Astrocyte of the spinal cord (primary cell): ENCODE measurements at regions not wholly inside any gene's neighbourhood (a gene's known extent, or its start where the extent isn't known, plus 50 kb on each side); places are given as distances from the start of the nearest gene placed in this dataset.

Experiments
- DNase-seq: peaks from one replicate; pipeline ENCODE4 v3.0.0; 2011; ENCODE audit warnings: low read depth, low spot score
- H3K4me3 ChIP-seq: 2 replicates; pipeline ENCODE4 v1.5.1; 2011; ENCODE audit warnings: low read depth, mild to moderate bottlenecking, low read length, moderate library complexity
- in situ Hi-C: cut with HindIII; loops from 2 replicates; pipeline ENCODE4 v1.10.0; 2017; ENCODE audit warnings: low sequenced_read_pairs
- TF ChIP-seq, protein P1 (sequence below): IDR thresholded peaks from 2 replicates; pipeline ENCODE4 v1.5.1; 2012; ENCODE audit warnings: low read depth, mild to moderate bottlenecking, low read length, inconsistent platforms

DNA sequence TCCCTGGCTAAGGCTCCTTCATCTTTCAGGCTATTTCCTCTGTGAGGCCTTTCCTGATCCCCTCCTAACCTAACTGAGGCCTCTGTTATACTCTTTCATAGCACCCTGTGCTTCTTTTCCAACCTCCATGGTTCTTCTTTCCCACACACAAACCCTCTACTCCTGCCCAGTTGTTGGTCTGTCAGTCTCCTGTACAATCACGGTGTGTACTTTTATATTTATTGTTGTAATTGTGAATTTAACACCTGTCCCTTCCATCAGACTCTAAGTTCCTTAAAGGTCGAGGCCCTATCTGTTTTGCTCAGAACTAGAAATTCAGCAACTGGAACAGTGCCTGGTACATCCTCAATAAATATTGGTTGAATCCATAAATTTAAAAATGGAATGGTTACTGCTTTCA, 100.2 kb upstream of the KCNE2 start:
- in situ Hi-C loops = no loop called here
- H3K4me3 ChIP-seq = no peak overlapping the region
- no peak for DNase-seq
- TF ChIP-seq, protein P1, sequence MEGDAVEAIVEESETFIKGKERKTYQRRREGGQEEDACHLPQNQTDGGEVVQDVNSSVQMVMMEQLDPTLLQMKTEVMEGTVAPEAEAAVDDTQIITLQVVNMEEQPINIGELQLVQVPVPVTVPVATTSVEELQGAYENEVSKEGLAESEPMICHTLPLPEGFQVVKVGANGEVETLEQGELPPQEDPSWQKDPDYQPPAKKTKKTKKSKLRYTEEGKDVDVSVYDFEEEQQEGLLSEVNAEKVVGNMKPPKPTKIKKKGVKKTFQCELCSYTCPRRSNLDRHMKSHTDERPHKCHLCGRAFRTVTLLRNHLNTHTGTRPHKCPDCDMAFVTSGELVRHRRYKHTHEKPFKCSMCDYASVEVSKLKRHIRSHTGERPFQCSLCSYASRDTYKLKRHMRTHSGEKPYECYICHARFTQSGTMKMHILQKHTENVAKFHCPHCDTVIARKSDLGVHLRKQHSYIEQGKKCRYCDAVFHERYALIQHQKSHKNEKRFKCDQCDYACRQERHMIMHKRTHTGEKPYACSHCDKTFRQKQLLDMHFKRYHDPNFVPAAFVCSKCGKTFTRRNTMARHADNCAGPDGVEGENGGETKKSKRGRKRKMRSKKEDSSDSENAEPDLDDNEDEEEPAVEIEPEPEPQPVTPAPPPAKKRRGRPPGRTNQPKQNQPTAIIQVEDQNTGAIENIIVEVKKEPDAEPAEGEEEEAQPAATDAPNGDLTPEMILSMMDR = no peak

GRCh38 chr21:34266351-34266750, 97.5 kb upstream of the KCNE2 start:
- H3K4me3 ChIP-seq = no peak overlapping the region
- TF ChIP-seq, protein P1 = no peak
- DNase-seq = no peak
- in situ Hi-C loops = no loop called here

- no peak overlapping the region for H3K4me3 ChIP-seq
- DNase-seq = no peak
- in situ Hi-C loops = no loop called here
- TF ChIP-seq, protein P1 = no peak
Measured at GRCh38 chr21:34268493-34268892, 95.3 kb upstream of the KCNE2 start.

GRCh38 chr21:34270411-34270810, 93.4 kb upstream of the KCNE2 start:
- in situ Hi-C loops = no loop called here
- no peak for DNase-seq

GRCh38 chr21:34271189-34271851, 92.5 kb upstream of the KCNE2 start:
- no peak overlapping the region for H3K4me3 ChIP-seq
- TF ChIP-seq, protein P1 = no peak
- DNase-seq = no peak
- in situ Hi-C loops = no loop called here

More at GRCh38 chr21:34270411-34270810, 93.4 kb upstream of the KCNE2 start:
- H3K4me3 ChIP-seq = no peak overlapping the region
- TF ChIP-seq, protein P1 = no peak

GRCh38 chr21:34272321-34272720, 91.5 kb upstream of the KCNE2 start:
- no peak overlapping the region for H3K4me3 ChIP-seq
- TF ChIP-seq, protein P1 = no peak
- in situ Hi-C loops = no loop called here
- no peak for DNase-seq
